ENCODE measurements at regions not wholly inside any gene's neighbourhood (a gene's known extent, or its start where the extent isn't known, plus 50 kb on each side); places are given as distances from the start of the nearest gene placed in this dataset.

GRCh38 chr17:72315122-72315913 lies 194.5 kb downstream of the SOX9 start:
- Histone ChIP-seq H3K4me3 (ENCODE audit: low read length) (no peak overlapping the region), H3K79me2 (ENCODE audit: low read length) (no peaks in the 10 kb centered on the region), H3K9me3 (replicated peaks; ENCODE audit: insufficient read depth, low read length) (no peaks in the 10 kb centered on the region), H3K9ac (ENCODE audit: low read length) (no peak overlapping the region), H3K9me2 (replicated peaks; ENCODE audit: insufficient read depth, low read length) (no peaks in the 10 kb centered on the region), H3K27ac (ENCODE audit: low read length) (no peak overlapping the region), H2AFZ (ENCODE audit: low read length) (no peak overlapping the region), H4K20me1 (ENCODE audit: insufficient read depth, low read length) (no peaks in the 10 kb centered on the region), H3K36me3 (replicated peaks; ENCODE audit: insufficient read depth, low read length) (no peaks in the 10 kb centered on the region), H3K27me3 (replicated peaks; ENCODE audit: insufficient read depth, low read length) (no peaks in the 10 kb centered on the region), H3F3A (ENCODE audit: insufficient read depth, low read length) (0 out of 2 replicates have a peak, but pooled peaks cover 6% of the 10 kb centered on the region), H3K4me2 (ENCODE audit: low read depth, low read length) (no peak overlapping the region), H3K4me1 (ENCODE audit: low read length) (peaks cover 23% of the 10 kb centered on the region)
- no peak for DNase-seq
- no peak for TF ChIP-seq CTCF (IDR thresholded peaks at IDR 0.05; ENCODE audit: low read length)
- no peak for TF ChIP-seq EZH2phosphoT487 (IDR thresholded peaks at IDR 0.05; ENCODE audit: low read length)
- TF ChIP-seq EZH2 (optimal IDR thresholded peaks at IDR 0.05; ENCODE audit: low read depth, low read length) = no peak

- no peak overlapping the region for H2AFZ ChIP-seq (ENCODE audit: low read length)
- no peaks in the 10 kb centered on the region for H3K9me2 ChIP-seq (replicated peaks; ENCODE audit: insufficient read depth, low read length)
- peak overlapping the region; percentile 31; the same call in 1 of the 2 replicates for H3K27ac ChIP-seq (ENCODE audit: low read length)
- no peaks in the 10 kb centered on the region for H3K9me3 ChIP-seq (replicated peaks; ENCODE audit: insufficient read depth, low read length)
- peaks cover 23% of the 10 kb centered on the region for H3K4me1 ChIP-seq (ENCODE audit: low read length)
- H3K4me2 ChIP-seq (ENCODE audit: low read depth, low read length) = peak overlapping the region; percentile 35; the same call in 1 of the 2 replicates
- no peak overlapping the region for H3K4me3 ChIP-seq (ENCODE audit: low read length)
- H3K36me3 ChIP-seq (replicated peaks; ENCODE audit: insufficient read depth, low read length) = no peaks in the 10 kb centered on the region
- no peaks in the 10 kb centered on the region for H3K27me3 ChIP-seq (replicated peaks; ENCODE audit: insufficient read depth, low read length)
- no peaks in the 10 kb centered on the region for H3K79me2 ChIP-seq (ENCODE audit: low read length)
- no peak for TF ChIP-seq CTCF (IDR thresholded peaks at IDR 0.05; ENCODE audit: low read length)
- TF ChIP-seq EZH2phosphoT487 (IDR thresholded peaks at IDR 0.05; ENCODE audit: low read length) = no peak
- no peak for TF ChIP-seq EZH2 (optimal IDR thresholded peaks at IDR 0.05; ENCODE audit: low read depth, low read length)
- no peak overlapping the region for H3K9ac ChIP-seq (ENCODE audit: low read length)
- DNase-seq = no peak
- no peaks in the 10 kb centered on the region for H4K20me1 ChIP-seq (ENCODE audit: insufficient read depth, low read length)
- 0 out of 2 replicates have a peak, but pooled peaks cover 6% of the 10 kb centered on the region for H3F3A ChIP-seq (ENCODE audit: insufficient read depth, low read length)
Measured at GRCh38 chr17:72318131-72318530, 197.3 kb downstream of the SOX9 start.

GRCh38 chr17:72321896-72322295 lies 201.1 kb downstream of the SOX9 start:
- Histone ChIP-seq H3K4me3 (ENCODE audit: low read length) (no peak overlapping the region), H3K79me2 (ENCODE audit: low read length) (no peaks in the 10 kb centered on the region), H2AFZ (ENCODE audit: low read length) (no peak overlapping the region), H3K36me3 (replicated peaks; ENCODE audit: insufficient read depth, low read length) (no peaks in the 10 kb centered on the region), H3K27ac (ENCODE audit: low read length) (no peak overlapping the region), H3K4me1 (ENCODE audit: low read length) (peaks cover 30% of the 10 kb centered on the region), H3F3A (ENCODE audit: insufficient read depth, low read length) (0 out of 2 replicates have a peak, but pooled peaks cover 6% of the 10 kb centered on the region), H3K9me3 (replicated peaks; ENCODE audit: insufficient read depth, low read length) (no peaks in the 10 kb centered on the region), H3K27me3 (replicated peaks; ENCODE audit: insufficient read depth, low read length) (no peaks in the 10 kb centered on the region), H4K20me1 (ENCODE audit: insufficient read depth, low read length) (no peaks in the 10 kb centered on the region), H3K9me2 (replicated peaks; ENCODE audit: insufficient read depth, low read length) (no peaks in the 10 kb centered on the region), H3K9ac (ENCODE audit: low read length) (no peak overlapping the region), H3K4me2 (ENCODE audit: low read depth, low read length) (no peak overlapping the region)
- no peak for TF ChIP-seq EZH2 (optimal IDR thresholded peaks at IDR 0.05; ENCODE audit: low read depth, low read length)
- no peak for TF ChIP-seq CTCF (IDR thresholded peaks at IDR 0.05; ENCODE audit: low read length)
- TF ChIP-seq EZH2phosphoT487 (IDR thresholded peaks at IDR 0.05; ENCODE audit: low read length) = no peak
- no peak for DNase-seq
